ENCODE measurements at regions not wholly inside any gene's neighbourhood (a gene's known extent, or its start where the extent isn't known, plus 50 kb on each side); places are given as distances from the start of the nearest gene placed in this dataset.

- no peak overlapping the region for H3K4me3 ChIP-seq (ENCODE audit: insufficient read depth, low read depth, low read length)
- peaks cover 10% of the 10 kb centered on the region for H3K4me1 ChIP-seq (ENCODE audit: insufficient read depth, low read length)
- Mint-ChIP-seq H3K4me3 (ENCODE audit: unreplicated experiment) (no peak overlapping the region), H3K4me1 (ENCODE audit: low read depth, unreplicated experiment) (peaks cover 30% of the 10 kb centered on the region), H3K27ac (ENCODE audit: unreplicated experiment) (no peak overlapping the region), H3K36me3 (ENCODE audit: low read depth, unreplicated experiment) (peaks cover 4% of the 10 kb centered on the region), H3K27me3 (ENCODE audit: low read depth, unreplicated experiment) (no peaks in the 10 kb centered on the region), H3K9me3 (ENCODE audit: unreplicated experiment) (peaks cover 3% of the 10 kb centered on the region)
- no peaks in the 10 kb centered on the region for H4K20me1 ChIP-seq (ENCODE audit: insufficient read depth, low read length)
- no peaks in the 10 kb centered on the region for H3K27me3 ChIP-seq (ENCODE audit: insufficient read depth, low read length)
- no peak overlapping the region for H3K4me2 ChIP-seq (ENCODE audit: low read length)
- H3K9me3 ChIP-seq (ENCODE audit: insufficient read depth, low read depth, low read length): no peaks in the 10 kb centered on the region
- no peak for FAIRE-seq
- no peaks in the 10 kb centered on the region for H3K36me3 ChIP-seq (ENCODE audit: insufficient read depth, low read length)
- DNase-seq (ENCODE audit: low read depth): no peak
- no peak overlapping the region for H3K9ac ChIP-seq (ENCODE audit: low read length)
- H3K27ac ChIP-seq (ENCODE audit: low read depth, low read length): no peak overlapping the region
- H2AFZ ChIP-seq (ENCODE audit: low read depth, low read length): no peak overlapping the region
- TF ChIP-seq CTCF (IDR thresholded peaks at IDR 0.05; ENCODE audit: insufficient read depth, low read depth, low read length): no peak
- no peak for TF ChIP-seq EZH2 (IDR thresholded peaks at IDR 0.05; ENCODE audit: insufficient read depth, low read length)
- H3K79me2 ChIP-seq (ENCODE audit: insufficient read depth, low read length): no peaks in the 10 kb centered on the region
Measured at GRCh38 chr6:56888687-56889086, 66.2 kb upstream of the BEND6 start.

- peaks cover 30% of the 10 kb centered on the region for H3K4me1 Mint-ChIP-seq (ENCODE audit: low read depth, unreplicated experiment)
Measured at GRCh38 chr6:56887086-56887485, 67.8 kb upstream of the BEND6 start.

More at GRCh38 chr6:56887086-56887485, 67.8 kb upstream of the BEND6 start:
- Mint-ChIP-seq H3K4me3 (ENCODE audit: unreplicated experiment) (no peak overlapping the region), H3K36me3 (ENCODE audit: low read depth, unreplicated experiment) (peaks cover 4% of the 10 kb centered on the region), H3K9me3 (ENCODE audit: unreplicated experiment) (no peaks in the 10 kb centered on the region), H3K27ac (ENCODE audit: unreplicated experiment) (no peak overlapping the region), H3K27me3 (ENCODE audit: low read depth, unreplicated experiment) (no peaks in the 10 kb centered on the region)
- no peaks in the 10 kb centered on the region for H4K20me1 ChIP-seq (ENCODE audit: insufficient read depth, low read length)
- DNase-seq (ENCODE audit: low read depth) (no peak), FAIRE-seq (no peak)
- H3K9me3 ChIP-seq (ENCODE audit: insufficient read depth, low read depth, low read length): no peaks in the 10 kb centered on the region
- H3K4me3 ChIP-seq (ENCODE audit: insufficient read depth, low read depth, low read length): no peak overlapping the region
- no peak overlapping the region for H3K4me2 ChIP-seq (ENCODE audit: low read length)
- no peaks in the 10 kb centered on the region for H3K79me2 ChIP-seq (ENCODE audit: insufficient read depth, low read length)
- no peaks in the 10 kb centered on the region for H3K36me3 ChIP-seq (ENCODE audit: insufficient read depth, low read length)
- no peak overlapping the region for H3K9ac ChIP-seq (ENCODE audit: low read length)
- H2AFZ ChIP-seq (ENCODE audit: low read depth, low read length): no peak overlapping the region
- H3K27me3 ChIP-seq (ENCODE audit: insufficient read depth, low read length): no peaks in the 10 kb centered on the region
- peaks cover 10% of the 10 kb centered on the region for H3K4me1 ChIP-seq (ENCODE audit: insufficient read depth, low read length)
- H3K27ac ChIP-seq (ENCODE audit: low read depth, low read length): no peak overlapping the region
- no peak for TF ChIP-seq EZH2 (IDR thresholded peaks at IDR 0.05; ENCODE audit: insufficient read depth, low read length)
- TF ChIP-seq CTCF (IDR thresholded peaks at IDR 0.05; ENCODE audit: insufficient read depth, low read depth, low read length): no peak

Measured in astrocyte (in vitro differentiated cells and primary cell).